K562 (cell line): ENCODE measurements at regions not wholly inside any gene's neighbourhood (a gene's known extent, or its start where the extent isn't known, plus 50 kb on each side); places are given as distances from the start of the nearest gene placed in this dataset.

ENCODE experiments used
- GATA2 ChIP-seq: sonication (generic); formaldehyde crosslinking; IDR thresholded peaks from 2 replicates; pipeline ENCODE4 v1.4.0; 2020; ENCODE audit warnings: mild to moderate bottlenecking, missing genetic modification reagents
- TBP ChIP-seq: optimal IDR thresholded peaks from 2 replicates; pipeline ENCODE3; 2011; ENCODE audit warnings: low read depth, low read length, improper control_type of control experiment
- TF ChIP-seq, protein P1 (sequence below): fragments of 200-800 bp; sonication (Bioruptor generic); IDR thresholded peaks from 2 replicates; pipeline ENCODE4 v1.6.1; 2016; ENCODE audit warnings: missing genetic modification characterization, missing compliant biosample characterization
- TF ChIP-seq, protein P2 (sequence below): fragments of 450-650 bp; conservative IDR thresholded peaks from 2 replicates; pipeline ENCODE4 v1.6.1; 2016; ENCODE audit warnings: missing genetic modification characterization, low read depth, mild to moderate bottlenecking, control low read depth, missing compliant biosample characterization
- TF ChIP-seq, protein P3 (sequence below): fragments of 450-650 bp; IDR thresholded peaks from 2 replicates; pipeline ENCODE4 v1.6.1; 2018; ENCODE audit not compliant: partially characterized antibody
- TF ChIP-seq, protein P4 (sequence below): fragments of 250-450 bp; sonication (Bioruptor Pico); IDR thresholded peaks from 2 replicates; pipeline ENCODE4 v1.4.0; 2020; ENCODE audit warnings: borderline replicate concordance

DNA sequence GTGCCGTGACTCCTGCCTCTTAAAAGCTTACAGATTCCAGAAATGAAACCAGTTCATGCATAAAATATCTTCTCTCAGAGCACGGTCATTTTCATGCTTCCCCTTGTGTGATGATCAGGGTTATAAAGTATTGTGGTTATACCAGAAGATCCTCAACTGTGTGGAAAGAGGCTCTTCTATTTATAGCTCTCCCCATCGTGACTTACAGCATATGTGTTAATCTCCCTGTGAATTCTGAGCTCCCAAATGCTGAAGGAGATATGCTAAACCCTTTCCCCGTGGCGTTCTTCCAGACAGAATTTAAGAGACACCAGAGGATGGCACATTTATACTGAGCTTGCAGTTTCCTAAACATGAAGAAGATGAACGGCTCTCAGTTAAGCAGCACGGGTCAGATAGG lies 158.8 kb downstream of the CDH26 start (continued):
- TF ChIP-seq, protein P1, sequence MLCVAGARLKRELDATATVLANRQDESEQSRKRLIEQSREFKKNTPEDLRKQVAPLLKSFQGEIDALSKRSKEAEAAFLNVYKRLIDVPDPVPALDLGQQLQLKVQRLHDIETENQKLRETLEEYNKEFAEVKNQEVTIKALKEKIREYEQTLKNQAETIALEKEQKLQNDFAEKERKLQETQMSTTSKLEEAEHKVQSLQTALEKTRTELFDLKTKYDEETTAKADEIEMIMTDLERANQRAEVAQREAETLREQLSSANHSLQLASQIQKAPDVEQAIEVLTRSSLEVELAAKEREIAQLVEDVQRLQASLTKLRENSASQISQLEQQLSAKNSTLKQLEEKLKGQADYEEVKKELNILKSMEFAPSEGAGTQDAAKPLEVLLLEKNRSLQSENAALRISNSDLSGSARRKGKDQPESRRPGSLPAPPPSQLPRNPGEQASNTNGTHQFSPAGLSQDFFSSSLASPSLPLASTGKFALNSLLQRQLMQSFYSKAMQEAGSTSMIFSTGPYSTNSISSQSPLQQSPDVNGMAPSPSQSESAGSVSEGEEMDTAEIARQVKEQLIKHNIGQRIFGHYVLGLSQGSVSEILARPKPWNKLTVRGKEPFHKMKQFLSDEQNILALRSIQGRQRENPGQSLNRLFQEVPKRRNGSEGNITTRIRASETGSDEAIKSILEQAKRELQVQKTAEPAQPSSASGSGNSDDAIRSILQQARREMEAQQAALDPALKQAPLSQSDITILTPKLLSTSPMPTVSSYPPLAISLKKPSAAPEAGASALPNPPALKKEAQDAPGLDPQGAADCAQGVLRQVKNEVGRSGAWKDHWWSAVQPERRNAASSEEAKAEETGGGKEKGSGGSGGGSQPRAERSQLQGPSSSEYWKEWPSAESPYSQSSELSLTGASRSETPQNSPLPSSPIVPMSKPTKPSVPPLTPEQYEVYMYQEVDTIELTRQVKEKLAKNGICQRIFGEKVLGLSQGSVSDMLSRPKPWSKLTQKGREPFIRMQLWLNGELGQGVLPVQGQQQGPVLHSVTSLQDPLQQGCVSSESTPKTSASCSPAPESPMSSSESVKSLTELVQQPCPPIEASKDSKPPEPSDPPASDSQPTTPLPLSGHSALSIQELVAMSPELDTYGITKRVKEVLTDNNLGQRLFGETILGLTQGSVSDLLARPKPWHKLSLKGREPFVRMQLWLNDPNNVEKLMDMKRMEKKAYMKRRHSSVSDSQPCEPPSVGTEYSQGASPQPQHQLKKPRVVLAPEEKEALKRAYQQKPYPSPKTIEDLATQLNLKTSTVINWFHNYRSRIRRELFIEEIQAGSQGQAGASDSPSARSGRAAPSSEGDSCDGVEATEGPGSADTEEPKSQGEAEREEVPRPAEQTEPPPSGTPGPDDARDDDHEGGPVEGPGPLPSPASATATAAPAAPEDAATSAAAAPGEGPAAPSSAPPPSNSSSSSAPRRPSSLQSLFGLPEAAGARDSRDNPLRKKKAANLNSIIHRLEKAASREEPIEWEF (CRISPR knock-in tag) = no peak
- TF ChIP-seq, protein P2, sequence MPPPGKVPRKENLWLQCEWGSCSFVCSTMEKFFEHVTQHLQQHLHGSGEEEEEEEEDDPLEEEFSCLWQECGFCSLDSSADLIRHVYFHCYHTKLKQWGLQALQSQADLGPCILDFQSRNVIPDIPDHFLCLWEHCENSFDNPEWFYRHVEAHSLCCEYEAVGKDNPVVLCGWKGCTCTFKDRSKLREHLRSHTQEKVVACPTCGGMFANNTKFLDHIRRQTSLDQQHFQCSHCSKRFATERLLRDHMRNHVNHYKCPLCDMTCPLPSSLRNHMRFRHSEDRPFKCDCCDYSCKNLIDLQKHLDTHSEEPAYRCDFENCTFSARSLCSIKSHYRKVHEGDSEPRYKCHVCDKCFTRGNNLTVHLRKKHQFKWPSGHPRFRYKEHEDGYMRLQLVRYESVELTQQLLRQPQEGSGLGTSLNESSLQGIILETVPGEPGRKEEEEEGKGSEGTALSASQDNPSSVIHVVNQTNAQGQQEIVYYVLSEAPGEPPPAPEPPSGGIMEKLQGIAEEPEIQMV (tag) = no peak
- TF ChIP-seq TBP (no peak), GATA2 (no peak)
- TF ChIP-seq, protein P3, sequence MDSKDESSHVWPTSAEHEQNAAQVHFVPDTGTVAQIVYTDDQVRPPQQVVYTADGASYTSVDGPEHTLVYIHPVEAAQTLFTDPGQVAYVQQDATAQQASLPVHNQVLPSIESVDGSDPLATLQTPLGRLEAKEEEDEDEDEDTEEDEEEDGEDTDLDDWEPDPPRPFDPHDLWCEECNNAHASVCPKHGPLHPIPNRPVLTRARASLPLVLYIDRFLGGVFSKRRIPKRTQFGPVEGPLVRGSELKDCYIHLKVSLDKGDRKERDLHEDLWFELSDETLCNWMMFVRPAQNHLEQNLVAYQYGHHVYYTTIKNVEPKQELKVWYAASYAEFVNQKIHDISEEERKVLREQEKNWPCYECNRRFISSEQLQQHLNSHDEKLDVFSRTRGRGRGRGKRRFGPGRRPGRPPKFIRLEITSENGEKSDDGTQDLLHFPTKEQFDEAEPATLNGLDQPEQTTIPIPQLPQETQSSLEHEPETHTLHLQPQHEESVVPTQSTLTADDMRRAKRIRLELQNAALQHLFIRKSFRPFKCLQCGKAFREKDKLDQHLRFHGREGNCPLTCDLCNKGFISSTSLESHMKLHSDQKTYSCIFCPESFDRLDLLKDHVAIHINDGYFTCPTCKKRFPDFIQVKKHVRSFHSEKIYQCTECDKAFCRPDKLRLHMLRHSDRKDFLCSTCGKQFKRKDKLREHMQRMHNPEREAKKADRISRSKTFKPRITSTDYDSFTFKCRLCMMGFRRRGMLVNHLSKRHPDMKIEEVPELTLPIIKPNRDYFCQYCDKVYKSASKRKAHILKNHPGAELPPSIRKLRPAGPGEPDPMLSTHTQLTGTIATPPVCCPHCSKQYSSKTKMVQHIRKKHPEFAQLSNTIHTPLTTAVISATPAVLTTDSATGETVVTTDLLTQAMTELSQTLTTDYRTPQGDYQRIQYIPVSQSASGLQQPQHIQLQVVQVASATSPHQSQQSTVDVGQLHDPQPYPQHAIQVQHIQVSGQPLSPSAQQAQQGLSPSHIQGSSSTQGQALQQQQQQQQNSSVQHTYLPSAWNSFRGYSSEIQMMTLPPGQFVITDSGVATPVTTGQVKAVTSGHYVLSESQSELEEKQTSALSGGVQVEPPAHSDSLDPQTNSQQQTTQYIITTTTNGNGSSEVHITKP = no peak
- TF ChIP-seq, protein P4, sequence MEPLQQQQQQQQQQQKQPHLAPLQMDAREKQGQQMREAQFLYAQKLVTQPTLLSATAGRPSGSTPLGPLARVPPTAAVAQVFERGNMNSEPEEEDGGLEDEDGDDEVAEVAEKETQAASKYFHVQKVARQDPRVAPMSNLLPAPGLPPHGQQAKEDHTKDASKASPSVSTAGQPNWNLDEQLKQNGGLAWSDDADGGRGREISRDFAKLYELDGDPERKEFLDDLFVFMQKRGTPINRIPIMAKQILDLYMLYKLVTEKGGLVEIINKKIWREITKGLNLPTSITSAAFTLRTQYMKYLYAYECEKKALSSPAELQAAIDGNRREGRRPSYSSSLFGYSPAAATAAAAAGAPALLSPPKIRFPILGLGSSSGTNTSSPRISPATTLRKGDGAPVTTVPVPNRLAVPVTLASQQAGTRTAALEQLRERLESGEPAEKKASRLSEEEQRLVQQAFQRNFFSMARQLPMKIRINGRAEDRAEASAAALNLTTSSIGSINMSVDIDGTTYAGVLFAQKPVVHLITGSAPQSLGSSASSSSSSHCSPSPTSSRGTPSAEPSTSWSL (CRISPR knock-in tag) = no peak
